ENCODE measurements at regions not wholly inside any gene's neighbourhood (a gene's known extent, or its start where the extent isn't known, plus 50 kb on each side); places are given as distances from the start of the nearest gene placed in this dataset.
"Not testable (repeated sequence)": the region's sequence is repeated elsewhere in the genome, so short reads cannot be mapped to it uniquely, and the experiment has no call there.

DNA sequence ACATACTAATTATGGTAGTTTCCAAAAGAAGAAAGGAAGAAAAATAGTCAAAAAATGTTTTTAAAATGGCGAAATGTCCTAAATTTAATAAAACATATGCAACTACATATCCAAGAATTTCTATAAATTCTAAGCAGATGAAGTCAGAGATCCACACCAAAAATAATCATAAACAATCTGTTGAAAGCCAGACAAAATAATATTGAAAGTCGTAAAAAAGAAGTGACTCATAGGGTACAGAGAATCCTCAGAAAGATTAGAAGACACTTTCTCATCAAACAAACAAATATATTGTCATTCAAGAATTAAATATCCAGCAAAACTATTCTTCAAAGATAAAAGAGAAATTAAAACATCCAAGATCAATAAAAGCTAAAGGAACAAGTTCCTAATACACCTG is 281.4 kb upstream of the ZNF804A start:
- H3K27ac ChIP-seq, result no peak overlapping the region
- intact Hi-C loops (cut with DNase I), result no loop called here
- no peak for TF ChIP-seq POLR2AphosphoS5 (IDR thresholded peaks at IDR 0.05; ENCODE audit: insufficient read depth in 1 of 2, low read depth in 1 of 2)
- no peak for TF ChIP-seq POLR2A (IDR thresholded peaks at IDR 0.05)
- TF ChIP-seq, protein P1, sequence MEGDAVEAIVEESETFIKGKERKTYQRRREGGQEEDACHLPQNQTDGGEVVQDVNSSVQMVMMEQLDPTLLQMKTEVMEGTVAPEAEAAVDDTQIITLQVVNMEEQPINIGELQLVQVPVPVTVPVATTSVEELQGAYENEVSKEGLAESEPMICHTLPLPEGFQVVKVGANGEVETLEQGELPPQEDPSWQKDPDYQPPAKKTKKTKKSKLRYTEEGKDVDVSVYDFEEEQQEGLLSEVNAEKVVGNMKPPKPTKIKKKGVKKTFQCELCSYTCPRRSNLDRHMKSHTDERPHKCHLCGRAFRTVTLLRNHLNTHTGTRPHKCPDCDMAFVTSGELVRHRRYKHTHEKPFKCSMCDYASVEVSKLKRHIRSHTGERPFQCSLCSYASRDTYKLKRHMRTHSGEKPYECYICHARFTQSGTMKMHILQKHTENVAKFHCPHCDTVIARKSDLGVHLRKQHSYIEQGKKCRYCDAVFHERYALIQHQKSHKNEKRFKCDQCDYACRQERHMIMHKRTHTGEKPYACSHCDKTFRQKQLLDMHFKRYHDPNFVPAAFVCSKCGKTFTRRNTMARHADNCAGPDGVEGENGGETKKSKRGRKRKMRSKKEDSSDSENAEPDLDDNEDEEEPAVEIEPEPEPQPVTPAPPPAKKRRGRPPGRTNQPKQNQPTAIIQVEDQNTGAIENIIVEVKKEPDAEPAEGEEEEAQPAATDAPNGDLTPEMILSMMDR (IDR thresholded peaks at IDR 0.05), result no peak

DNA sequence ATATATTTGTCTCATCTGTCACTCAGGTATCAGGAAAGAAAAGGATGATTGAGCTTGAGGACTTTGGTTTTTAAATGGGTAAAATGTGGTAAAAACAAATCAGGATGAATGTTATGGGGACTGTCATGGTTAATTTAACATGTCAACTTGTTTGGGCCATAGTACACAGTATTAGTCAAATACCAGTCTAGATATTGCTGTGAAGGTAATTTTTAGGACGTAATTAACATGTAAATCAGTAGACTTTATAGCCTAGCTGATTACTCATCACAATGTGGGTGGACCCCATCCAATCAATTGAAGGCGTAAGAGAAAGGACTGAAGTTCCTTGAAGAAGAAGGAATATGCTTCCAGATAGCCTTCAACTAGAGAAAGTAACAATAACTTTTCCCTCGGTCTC is 275.7 kb upstream of the ZNF804A start:
- Histone ChIP-seq H3K9me3 (no peaks in the 10 kb centered on the region), H3K27me3 (no peaks in the 10 kb centered on the region), H3K4me1 (no peaks in the 10 kb centered on the region), H3K27ac (no peak overlapping the region), H3K36me3 (no peaks in the 10 kb centered on the region), H3K4me3 (no peak overlapping the region)
- TF ChIP-seq POLR2AphosphoS5 (IDR thresholded peaks at IDR 0.05; ENCODE audit: insufficient read depth in 1 of 2, low read depth in 1 of 2), result no peak
- TF ChIP-seq POLR2A (IDR thresholded peaks at IDR 0.05), result no peak
- TF ChIP-seq, protein P1 (IDR thresholded peaks at IDR 0.05), result no peak
- intact Hi-C loops (cut with DNase I), result no loop called here
- DNase-seq (ENCODE audit: extremely low spot score in 2 of 2), result no peak

More for the DNA sequence above, 281.4 kb upstream of the ZNF804A start:
- H3K27me3 ChIP-seq, result no peaks in the 10 kb centered on the region
- H3K9me3 ChIP-seq, result no peaks in the 10 kb centered on the region
- no peaks in the 10 kb centered on the region for H3K4me1 ChIP-seq
- no peak for DNase-seq (ENCODE audit: extremely low spot score in 2 of 2)
- no peaks in the 10 kb centered on the region for H3K36me3 ChIP-seq
- H3K4me3 ChIP-seq, result no peak overlapping the region

DNA sequence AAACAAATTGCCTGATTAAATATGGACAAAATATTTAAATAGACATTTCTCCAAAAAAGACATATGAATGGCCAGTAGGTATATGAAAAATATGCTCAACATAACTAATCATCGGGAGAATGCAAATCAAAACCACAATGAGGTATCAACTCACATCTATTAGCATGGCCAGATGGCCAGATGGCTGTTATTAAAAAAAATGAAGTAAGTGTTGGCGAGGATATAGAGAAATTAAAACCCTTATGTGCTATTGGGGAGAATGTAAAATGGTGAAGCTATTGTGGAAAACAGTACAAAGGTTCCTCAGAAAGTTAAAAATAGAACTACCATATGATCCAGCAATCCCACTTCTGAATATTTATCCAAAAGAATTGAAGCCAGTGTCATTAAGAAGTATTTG is 272.3 kb upstream of the ZNF804A start:
- H3K4me1 ChIP-seq, result no peaks in the 10 kb centered on the region
- intact Hi-C loops (cut with DNase I), result no loop called here
- DNase-seq (ENCODE audit: extremely low spot score in 2 of 2), result no peak
- H3K9me3 ChIP-seq, result no peaks in the 10 kb centered on the region
- no peaks in the 10 kb centered on the region for H3K36me3 ChIP-seq
- no peak overlapping the region for H3K4me3 ChIP-seq
- no peaks in the 10 kb centered on the region for H3K27me3 ChIP-seq
- no peak overlapping the region for H3K27ac ChIP-seq
- TF ChIP-seq POLR2AphosphoS5 (IDR thresholded peaks at IDR 0.05; ENCODE audit: insufficient read depth in 1 of 2, low read depth in 1 of 2) (no peak), POLR2A (IDR thresholded peaks at IDR 0.05) (no peak)
- TF ChIP-seq, protein P1 (IDR thresholded peaks at IDR 0.05), result no peak

DNA sequence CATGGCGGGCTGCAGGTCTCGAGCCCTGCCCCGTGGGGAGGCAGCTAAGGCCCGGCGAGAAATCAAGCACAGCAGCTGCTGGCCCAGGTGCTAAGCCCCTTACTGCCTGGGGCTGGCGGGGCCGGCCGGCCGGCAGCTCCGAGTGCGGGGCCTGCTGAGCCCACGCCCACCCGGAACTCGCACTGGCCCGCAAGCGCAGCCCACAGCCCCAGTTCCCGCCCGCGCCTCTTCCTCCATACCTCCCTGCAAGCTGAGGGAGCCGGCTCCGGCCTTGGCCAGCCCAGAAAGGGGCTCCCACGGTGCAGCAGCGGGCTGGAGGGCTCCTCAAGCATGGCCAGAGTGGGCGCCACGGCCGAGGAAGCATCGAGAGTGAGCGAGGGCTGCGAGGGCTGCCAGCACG is 270.5 kb upstream of the ZNF804A start:
- H3K4me3 ChIP-seq; DNase-seq (ENCODE audit: extremely low spot score in 2 of 2); H3K27ac ChIP-seq; intact Hi-C loops (cut with DNase I); H3K36me3 ChIP-seq; H3K9me3 ChIP-seq; H3K27me3 ChIP-seq; H3K4me1 ChIP-seq: not testable (repeated sequence)

DNA sequence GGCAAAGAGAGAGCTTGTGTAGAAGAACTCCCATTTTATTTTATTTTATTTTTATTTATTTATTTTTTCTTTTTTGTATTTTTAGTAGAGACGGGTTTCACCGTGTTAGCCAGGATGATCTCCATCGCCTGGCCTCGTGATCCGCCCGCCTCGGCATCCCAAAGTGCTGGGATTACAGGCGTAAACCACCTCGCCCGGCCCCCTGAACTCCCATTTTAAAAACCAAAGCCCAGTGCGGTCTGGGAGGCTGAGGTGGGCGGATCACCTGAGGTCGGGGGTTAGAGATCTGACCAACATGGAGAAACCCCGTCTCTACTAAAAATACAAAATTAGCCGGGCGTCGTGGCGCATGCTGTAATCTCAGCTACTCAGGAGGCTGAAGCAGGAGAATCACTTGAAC is 267.8 kb upstream of the ZNF804A start:
- H3K27ac ChIP-seq; H3K36me3 ChIP-seq; H3K9me3 ChIP-seq; H3K27me3 ChIP-seq; H3K4me1 ChIP-seq; H3K4me3 ChIP-seq; DNase-seq (ENCODE audit: extremely low spot score in 2 of 2); intact Hi-C loops (cut with DNase I): not testable (repeated sequence)

DNA sequence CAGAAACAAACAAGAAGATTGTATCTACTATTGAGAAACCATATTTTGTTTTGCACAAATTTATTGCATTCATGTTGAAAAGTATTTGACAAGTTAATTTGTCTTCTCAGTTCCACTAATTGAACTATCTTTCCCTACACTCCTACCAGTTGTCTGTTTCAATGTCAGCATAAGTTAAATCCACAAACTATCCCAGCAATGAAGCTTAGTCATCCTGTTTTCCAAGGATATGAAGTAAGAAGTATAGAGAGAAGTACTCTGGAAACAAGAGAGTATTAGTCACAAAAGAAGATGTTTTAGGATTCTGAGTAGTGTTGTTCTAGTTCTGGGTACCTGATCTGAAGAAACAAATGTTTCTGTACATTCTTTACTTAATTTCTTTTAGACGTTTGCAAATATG is 261.6 kb upstream of the ZNF804A start:
- Histone ChIP-seq H3K27ac (no peak overlapping the region), H3K4me3 (no peak overlapping the region), H3K9me3 (no peaks in the 10 kb centered on the region), H3K36me3 (no peaks in the 10 kb centered on the region), H3K27me3 (no peaks in the 10 kb centered on the region), H3K4me1 (no peaks in the 10 kb centered on the region)
- intact Hi-C loops (cut with DNase I), result no loop called here
- DNase-seq (ENCODE audit: extremely low spot score in 2 of 2), result no peak
- TF ChIP-seq POLR2AphosphoS5 (IDR thresholded peaks at IDR 0.05; ENCODE audit: insufficient read depth in 1 of 2, low read depth in 1 of 2) (no peak), POLR2A (IDR thresholded peaks at IDR 0.05) (no peak)
- TF ChIP-seq, protein P1 (IDR thresholded peaks at IDR 0.05), result no peak

Data from vagina (tissue), 2 donors.